SJSA1 (cell line): ENCODE measurements at regions not wholly inside any gene's neighbourhood (a gene's known extent, or its start where the extent isn't known, plus 50 kb on each side); places are given as distances from the start of the nearest gene placed in this dataset.
"Not testable (repeated sequence)": the region's sequence is repeated elsewhere in the genome, so short reads cannot be mapped to it uniquely, and the experiment has no call there.

Source experiments
- DNase-seq, 2 experiments: peaks; one replicate each; pipeline ENCODE4 v3.0.0-alpha.2; 2015 to 2020; ENCODE audit warnings: low spot score in 2 of 2, low read depth in 1 of 2
- H3K27ac ChIP-seq: fragments of 250-450 bp; sonication (Bioruptor Pico); 2 replicates; pipeline ENCODE4 v1.5.1; 2020; ENCODE audit warnings: mild to moderate bottlenecking, moderate library complexity
- H3K27me3 ChIP-seq: fragments of 250-450 bp; sonication (Bioruptor Pico); replicated peaks from 2 replicates; pipeline ENCODE4 v1.5.1; 2020; ENCODE audit warnings: mild to moderate bottlenecking, moderate library complexity
- H3K36me3 ChIP-seq: fragments of 250-450 bp; sonication (Bioruptor Pico); 2 replicates; pipeline ENCODE4 v1.5.1; 2020; ENCODE audit warnings: mild to moderate bottlenecking
- H3K4me1 ChIP-seq: fragments of 250-450 bp; sonication (Bioruptor Pico); replicated peaks from 2 replicates; pipeline ENCODE4 v1.6.1; 2021; ENCODE audit warnings: mild to moderate bottlenecking
- H3K4me3 ChIP-seq: fragments of 250-450 bp; sonication (Bioruptor Pico); 2 replicates; pipeline ENCODE4 v1.5.1; 2020; ENCODE audit warnings: mild to moderate bottlenecking
- H3K9me3 ChIP-seq: fragments of 250-450 bp; sonication (Bioruptor Pico); replicated peaks from 2 replicates; pipeline ENCODE4 v1.5.1; 2020; ENCODE audit warnings: mild to moderate bottlenecking

DNA sequence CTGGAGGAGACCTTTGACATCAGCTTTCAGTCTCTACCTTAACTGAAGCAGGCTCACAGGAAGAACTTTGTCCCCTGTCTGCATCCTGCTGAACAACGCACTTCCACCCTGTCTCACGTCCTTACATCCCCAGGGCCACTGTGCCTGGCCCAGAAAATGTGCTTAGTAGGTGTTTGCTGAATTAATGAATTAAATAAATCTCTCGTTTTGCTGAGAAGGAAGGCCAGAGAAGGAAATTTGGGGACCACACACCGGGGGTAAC, 54.3 kb upstream of the CREB3L1 start:
- Histone ChIP-seq H3K9me3 (no peaks in the 10 kb centered on the region), H3K36me3 (no peaks in the 10 kb centered on the region), H3K27me3 (peaks cover 12% of the 10 kb centered on the region; the same call in 1 of the 2 replicates), H3K4me1 (no peaks in the 10 kb centered on the region), H3K27ac (no peak overlapping the region), H3K4me3 (no peak overlapping the region)
- no peak for DNase-seq

GRCh38 chr11:46222490-46223251, 54.8 kb upstream of the CREB3L1 start:
- Histone ChIP-seq H3K36me3 (no peaks in the 10 kb centered on the region), H3K27ac (no peak overlapping the region), H3K9me3 (no peaks in the 10 kb centered on the region), H3K4me1 (no peaks in the 10 kb centered on the region), H3K27me3 (peaks cover 12% of the 10 kb centered on the region; the same call in 1 of the 2 replicates), H3K4me3 (no peak overlapping the region)
- no peak for DNase-seq

- H3K4me1 ChIP-seq, result no peaks in the 10 kb centered on the region
- H3K9me3 ChIP-seq, result no peaks in the 10 kb centered on the region
- H3K4me3 ChIP-seq, result no peak overlapping the region
- H3K27ac ChIP-seq, result no peak overlapping the region
- peaks cover 9% of the 10 kb centered on the region; the same call in 1 of the 2 replicates for H3K27me3 ChIP-seq
- no peaks in the 10 kb centered on the region for H3K36me3 ChIP-seq
- DNase-seq, result no peak
These were observed 57.1 kb upstream of the CREB3L1 start for GRCh38 chr11:46220313-46220712.

- no peak overlapping the region for H3K4me3 ChIP-seq
These were observed 60.7 kb upstream of the CREB3L1 start for GRCh38 chr11:46216765-46217089.

DNA sequence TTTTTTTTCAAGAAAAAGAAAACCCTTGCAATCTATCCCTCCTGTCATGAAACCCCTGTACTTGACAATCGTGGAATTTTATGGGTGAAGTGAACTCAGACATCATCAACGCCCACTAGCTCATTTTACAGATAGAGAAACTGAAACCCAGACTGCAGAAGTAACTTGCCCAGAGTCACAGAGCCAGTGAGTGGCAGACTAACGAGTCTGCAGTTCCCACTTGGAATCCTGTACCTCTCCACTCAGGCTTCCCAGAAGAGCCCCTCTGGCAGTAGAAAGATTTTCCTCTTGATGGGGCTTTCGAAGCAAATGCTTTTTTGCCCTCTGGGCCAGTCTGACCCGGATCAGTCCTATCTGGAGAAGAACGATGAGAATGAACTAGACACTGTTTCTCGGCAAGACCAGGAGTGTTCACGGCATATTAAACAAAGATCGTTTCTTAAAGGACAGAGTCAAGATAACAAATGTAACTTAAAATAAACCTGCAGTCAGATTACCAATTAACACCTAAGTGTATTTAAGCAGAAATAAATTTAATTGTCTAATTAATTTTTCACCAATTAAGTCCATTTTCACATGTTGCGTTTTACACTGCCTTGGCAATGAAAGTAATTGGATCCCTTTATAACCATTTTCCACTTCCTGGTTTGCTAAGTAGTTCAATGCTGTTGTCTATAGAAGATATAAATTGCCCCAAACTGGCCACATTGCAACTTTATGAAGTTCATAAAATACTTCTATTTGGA, 61.3 kb upstream of the CREB3L1 start:
- DNase-seq, result peak in 1 of 2 experiments; percentile 36
- no peak overlapping the region for H3K27ac ChIP-seq
- no peaks in the 10 kb centered on the region for H3K4me1 ChIP-seq
- no peaks in the 10 kb centered on the region for H3K9me3 ChIP-seq
- H3K27me3 ChIP-seq, result peaks cover 7% of the 10 kb centered on the region; the same call in 1 of the 2 replicates
- no peaks in the 10 kb centered on the region for H3K36me3 ChIP-seq
- H3K4me3 ChIP-seq, result no peak overlapping the region

More at GRCh38 chr11:46216765-46217089, 60.7 kb upstream of the CREB3L1 start:
- Histone ChIP-seq H3K27me3 (peaks cover 10% of the 10 kb centered on the region; the same call in 1 of the 2 replicates), H3K4me1 (no peaks in the 10 kb centered on the region), H3K27ac (no peak overlapping the region), H3K9me3 (no peaks in the 10 kb centered on the region), H3K36me3 (no peaks in the 10 kb centered on the region)
- DNase-seq, result no peak

GRCh38 chr11:46215208-46215931, 62.1 kb upstream of the CREB3L1 start:
- Histone ChIP-seq H3K9me3 (peaks cover 4% of the 10 kb centered on the region; the same call in 1 of the 2 replicates), H3K4me1 (no peaks in the 10 kb centered on the region), H3K27me3 (peaks cover 7% of the 10 kb centered on the region; the same call in 1 of the 2 replicates), H3K27ac (no peak overlapping the region), H3K4me3 (no peak overlapping the region), H3K36me3 (no peaks in the 10 kb centered on the region)
- DNase-seq, result peak in 1 of 2 experiments; percentile 38

- H3K4me1 ChIP-seq, result no peaks in the 10 kb centered on the region
- no peaks in the 10 kb centered on the region for H3K36me3 ChIP-seq
- DNase-seq, result no peak
- H3K27ac ChIP-seq, result no peak overlapping the region
- H3K27me3 ChIP-seq, result peaks cover 15% of the 10 kb centered on the region
- peaks cover 4% of the 10 kb centered on the region; the same call in 1 of the 2 replicates for H3K9me3 ChIP-seq
- H3K4me3 ChIP-seq, result no peak overlapping the region
These were observed 64.7 kb upstream of the CREB3L1 start for GRCh38 chr11:46212720-46213119.

GRCh38 chr11:46210856-46211255, 66.6 kb upstream of the CREB3L1 start:
- Histone ChIP-seq H3K9me3 (peaks cover 4% of the 10 kb centered on the region; the same call in 1 of the 2 replicates), H3K27me3 (peaks cover 15% of the 10 kb centered on the region), H3K36me3 (no peaks in the 10 kb centered on the region), H3K4me3 (no peak overlapping the region), H3K27ac (no peak overlapping the region), H3K4me1 (no peaks in the 10 kb centered on the region)
- DNase-seq, result no peak

DNA sequence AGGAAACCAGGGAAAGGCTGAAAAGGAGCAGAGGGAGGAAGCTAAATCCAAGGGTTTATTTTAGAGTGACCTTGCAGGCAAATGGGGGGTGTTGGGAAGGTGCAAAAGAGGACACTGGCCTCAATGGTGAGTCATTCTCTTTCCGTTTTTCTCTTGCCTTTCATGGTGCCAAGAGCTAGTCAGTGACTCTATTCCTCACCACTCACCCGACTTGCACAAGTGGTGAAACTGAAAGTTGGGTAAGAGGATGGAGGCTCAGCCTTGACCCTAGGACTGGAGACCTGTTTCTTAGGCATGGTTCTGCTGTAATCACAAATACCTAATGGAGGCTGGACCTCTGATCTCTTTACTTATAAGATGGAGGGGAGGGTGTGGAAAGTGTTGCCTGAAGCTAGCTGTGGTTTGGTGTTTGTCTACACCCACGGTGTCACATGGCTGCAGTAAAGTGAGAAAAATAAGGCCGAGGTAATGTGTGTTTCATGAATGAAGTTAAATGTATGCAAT, 67.3 kb upstream of the CREB3L1 start:
- Histone ChIP-seq H3K36me3 (no peaks in the 10 kb centered on the region), H3K4me3 (no peak overlapping the region), H3K4me1 (no peaks in the 10 kb centered on the region), H3K27me3 (peaks cover 15% of the 10 kb centered on the region), H3K9me3 (peaks cover 4% of the 10 kb centered on the region; the same call in 1 of the 2 replicates), H3K27ac (no peak overlapping the region)
- DNase-seq, result peak in 1 of 2 experiments; percentile 44

GRCh38 chr11:46209624-46210023, 67.8 kb upstream of the CREB3L1 start:
- H3K27me3 ChIP-seq, result peaks cover 20% of the 10 kb centered on the region
- not testable (repeated sequence) for DNase-seq, H3K4me3 ChIP-seq, H3K36me3 ChIP-seq, H3K9me3 ChIP-seq, H3K4me1 ChIP-seq, H3K27ac ChIP-seq

GRCh38 chr11:46208803-46209202, 68.7 kb upstream of the CREB3L1 start:
- Histone ChIP-seq H3K27ac (no peak overlapping the region), H3K27me3 (peaks cover 19% of the 10 kb centered on the region), H3K4me3 (no peak overlapping the region), H3K9me3 (peaks cover 4% of the 10 kb centered on the region; the same call in 1 of the 2 replicates), H3K4me1 (no peaks in the 10 kb centered on the region), H3K36me3 (no peaks in the 10 kb centered on the region)
- DNase-seq, result no peak

- no peak overlapping the region for H3K4me3 ChIP-seq
- no peaks in the 10 kb centered on the region for H3K4me1 ChIP-seq
- H3K9me3 ChIP-seq, result peaks cover 4% of the 10 kb centered on the region; the same call in 1 of the 2 replicates
- no peak overlapping the region for H3K27ac ChIP-seq
- H3K27me3 ChIP-seq, result peaks cover 22% of the 10 kb centered on the region
- no peaks in the 10 kb centered on the region for H3K36me3 ChIP-seq
- peak in 1 of 2 experiments; percentile 42 for DNase-seq
These were observed 70.2 kb upstream of the CREB3L1 start for GRCh38 chr11:46207270-46207669.

- H3K9me3 ChIP-seq, H3K4me1 ChIP-seq, H3K36me3 ChIP-seq, DNase-seq, H3K27ac ChIP-seq, H3K4me3 ChIP-seq: not testable (repeated sequence)
- H3K27me3 ChIP-seq, result peaks cover 26% of the 10 kb centered on the region
These were observed 73.0 kb upstream of the CREB3L1 start for GRCh38 chr11:46204415-46204814.
